Coronary artery (tissue), 2 donors: ENCODE measurements at regions not wholly inside any gene's neighbourhood (a gene's known extent, or its start where the extent isn't known, plus 50 kb on each side); places are given as distances from the start of the nearest gene placed in this dataset.
"Not testable (repeated sequence)": the region's sequence is repeated elsewhere in the genome, so short reads cannot be mapped to it uniquely, and the experiment has no call there.

Experiments
- DNase-seq: peaks from one replicate; pipeline ENCODE4 v3.0.0-alpha.2; 2017; ENCODE audit warnings: low spot score
- H3K27ac ChIP-seq, 2 donors: fragments of 200-600 bp; sonication (generic); one replicate each; pipeline ENCODE4 v1.5.1; 2016 to 2019
- H3K4me3 ChIP-seq: fragments of 200-600 bp; sonication (generic); 2 replicates; pipeline ENCODE4 v1.5.1; 2016; ENCODE audit warnings: mild to moderate bottlenecking, moderate library complexity
- TF ChIP-seq, protein P1 (sequence below): fragments of 200-600 bp; sonication (generic); IDR thresholded peaks from one replicate; pipeline ENCODE4 v1.5.1; 2019; ENCODE audit warnings: antibody characterized with exemption

DNA sequence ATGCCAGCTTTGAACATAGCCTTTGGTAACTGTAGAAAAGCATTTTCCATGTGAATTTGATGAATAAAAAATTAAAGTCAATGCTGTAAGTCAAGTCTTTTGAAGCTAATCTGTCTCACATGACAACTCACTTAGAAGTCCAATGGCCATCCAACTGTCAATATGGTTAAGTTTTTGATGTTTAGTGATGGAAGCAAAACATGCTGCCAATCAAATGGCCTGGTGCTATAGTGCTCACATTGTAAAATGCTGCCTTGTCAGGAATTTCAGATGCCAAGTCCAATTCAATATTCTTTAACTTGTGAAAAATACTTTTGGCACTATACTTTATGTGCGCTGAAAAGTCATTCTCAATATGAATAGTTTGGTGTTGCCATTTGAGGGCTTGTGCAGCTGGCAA is 1361.8 kb upstream of the ALCAM start:
- DNase-seq: no peak
- TF ChIP-seq, protein P1, sequence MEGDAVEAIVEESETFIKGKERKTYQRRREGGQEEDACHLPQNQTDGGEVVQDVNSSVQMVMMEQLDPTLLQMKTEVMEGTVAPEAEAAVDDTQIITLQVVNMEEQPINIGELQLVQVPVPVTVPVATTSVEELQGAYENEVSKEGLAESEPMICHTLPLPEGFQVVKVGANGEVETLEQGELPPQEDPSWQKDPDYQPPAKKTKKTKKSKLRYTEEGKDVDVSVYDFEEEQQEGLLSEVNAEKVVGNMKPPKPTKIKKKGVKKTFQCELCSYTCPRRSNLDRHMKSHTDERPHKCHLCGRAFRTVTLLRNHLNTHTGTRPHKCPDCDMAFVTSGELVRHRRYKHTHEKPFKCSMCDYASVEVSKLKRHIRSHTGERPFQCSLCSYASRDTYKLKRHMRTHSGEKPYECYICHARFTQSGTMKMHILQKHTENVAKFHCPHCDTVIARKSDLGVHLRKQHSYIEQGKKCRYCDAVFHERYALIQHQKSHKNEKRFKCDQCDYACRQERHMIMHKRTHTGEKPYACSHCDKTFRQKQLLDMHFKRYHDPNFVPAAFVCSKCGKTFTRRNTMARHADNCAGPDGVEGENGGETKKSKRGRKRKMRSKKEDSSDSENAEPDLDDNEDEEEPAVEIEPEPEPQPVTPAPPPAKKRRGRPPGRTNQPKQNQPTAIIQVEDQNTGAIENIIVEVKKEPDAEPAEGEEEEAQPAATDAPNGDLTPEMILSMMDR: no peak
- no peak overlapping the region for H3K27ac ChIP-seq
- no peak overlapping the region for H3K4me3 ChIP-seq

DNA sequence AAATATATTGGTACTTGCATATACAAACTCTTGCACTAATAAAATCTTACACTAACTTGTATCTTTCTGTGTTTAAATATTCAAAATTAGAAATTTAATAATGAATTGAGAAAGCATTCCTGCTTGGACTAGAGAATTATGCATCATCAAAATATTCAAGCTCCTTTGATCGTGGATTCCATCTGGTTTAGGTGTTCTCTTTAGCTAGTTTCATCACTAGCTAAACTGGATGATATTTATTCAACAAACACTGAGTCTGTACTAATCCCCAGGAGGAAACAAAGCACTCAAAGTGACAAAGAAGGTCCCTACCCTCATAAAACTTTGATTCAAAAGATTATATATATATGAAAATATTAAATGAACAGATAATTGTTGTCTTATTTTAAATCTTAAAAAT is 1360.9 kb upstream of the ALCAM start:
- TF ChIP-seq, protein P1: no peak
- H3K4me3 ChIP-seq: no peak overlapping the region
- H3K27ac ChIP-seq: no peak overlapping the region
- no peak for DNase-seq

DNA sequence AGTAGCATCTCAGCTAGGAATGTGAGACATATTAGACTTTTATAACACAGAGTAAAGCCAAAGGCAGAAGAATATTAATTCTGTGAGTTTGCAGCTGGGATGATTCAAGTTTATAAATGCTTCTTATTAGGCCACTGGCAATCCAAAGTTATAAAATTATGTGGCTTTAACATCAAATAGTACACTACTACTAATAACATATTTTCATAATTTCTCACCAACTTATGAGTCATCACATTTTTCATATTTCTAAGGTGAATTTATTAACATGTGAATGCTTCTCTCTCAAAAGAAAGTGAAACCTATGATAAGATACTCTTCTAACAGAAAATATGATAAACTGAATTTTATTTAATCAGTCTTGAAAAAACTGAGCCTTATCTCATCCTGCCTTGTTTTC is 1348.2 kb upstream of the ALCAM start:
- TF ChIP-seq, protein P1: no peak
- no peak for DNase-seq
- no peak overlapping the region for H3K27ac ChIP-seq
- no peak overlapping the region for H3K4me3 ChIP-seq

DNA sequence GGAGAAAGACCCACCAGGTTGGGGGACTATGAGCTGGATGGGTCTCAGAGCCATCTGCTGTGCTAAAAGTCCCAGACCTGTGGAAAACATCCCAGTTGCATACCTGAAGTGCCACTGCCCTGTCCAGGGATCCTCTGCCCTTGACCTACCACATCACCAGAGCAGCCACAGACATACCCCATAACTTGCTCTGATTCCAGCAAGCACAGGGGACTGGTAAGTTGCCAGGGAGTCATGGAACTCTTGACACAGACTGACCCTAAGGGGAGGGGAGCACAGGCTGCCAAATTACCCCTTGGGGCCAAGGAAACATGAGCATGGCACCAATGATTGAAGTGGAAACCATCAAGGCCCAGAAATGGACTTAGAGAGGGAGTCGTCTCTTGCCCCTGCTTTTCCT is 1335.1 kb upstream of the ALCAM start:
- Histone ChIP-seq H3K4me3 (no peak overlapping the region), H3K27ac (no peak overlapping the region)
- no peak for DNase-seq
- TF ChIP-seq, protein P1: no peak

DNA sequence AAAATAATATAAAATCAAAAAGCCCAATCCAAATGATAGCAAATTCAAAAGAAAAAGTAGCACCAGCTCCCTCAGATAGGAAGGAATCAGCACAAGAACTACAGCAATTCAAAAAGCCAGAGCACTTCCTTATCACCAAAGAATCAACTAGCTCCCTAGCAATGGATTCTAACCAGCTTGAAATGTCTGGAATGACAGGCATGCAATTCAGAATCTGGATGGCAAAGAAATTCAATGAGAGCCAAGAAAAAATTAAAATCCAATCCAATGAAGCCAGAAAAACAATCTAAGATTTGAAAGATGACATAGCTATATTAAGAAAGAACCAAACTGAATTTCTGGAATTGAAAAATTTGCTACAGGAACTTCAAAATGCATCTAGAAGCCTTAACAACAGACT is 1334.4 kb upstream of the ALCAM start:
- H3K27ac ChIP-seq: no peak overlapping the region
- DNase-seq: no peak
- TF ChIP-seq, protein P1: no peak
- H3K4me3 ChIP-seq: no peak overlapping the region

DNA sequence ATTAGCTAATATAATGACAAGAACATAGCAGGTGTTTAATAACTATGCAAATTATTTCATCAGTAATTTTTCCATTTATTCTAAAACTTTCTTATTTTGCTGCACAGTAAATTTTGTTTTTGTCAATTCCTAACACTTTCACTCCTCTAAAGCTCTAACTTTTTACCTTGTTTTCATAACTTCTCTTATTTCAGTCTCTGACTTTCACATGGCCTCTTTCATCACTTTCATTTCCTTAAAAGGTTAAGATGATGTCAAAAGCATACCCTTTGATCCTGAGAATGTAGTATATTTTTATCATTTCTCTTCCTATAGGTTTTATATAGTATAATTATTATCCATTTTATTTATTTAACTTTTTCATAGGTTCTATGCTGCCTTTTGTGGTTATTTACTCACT is 1325.8 kb upstream of the ALCAM start:
- DNase-seq: no peak
- TF ChIP-seq, protein P1: no peak
- Histone ChIP-seq H3K4me3 (no peak overlapping the region), H3K27ac (no peak overlapping the region)

DNA sequence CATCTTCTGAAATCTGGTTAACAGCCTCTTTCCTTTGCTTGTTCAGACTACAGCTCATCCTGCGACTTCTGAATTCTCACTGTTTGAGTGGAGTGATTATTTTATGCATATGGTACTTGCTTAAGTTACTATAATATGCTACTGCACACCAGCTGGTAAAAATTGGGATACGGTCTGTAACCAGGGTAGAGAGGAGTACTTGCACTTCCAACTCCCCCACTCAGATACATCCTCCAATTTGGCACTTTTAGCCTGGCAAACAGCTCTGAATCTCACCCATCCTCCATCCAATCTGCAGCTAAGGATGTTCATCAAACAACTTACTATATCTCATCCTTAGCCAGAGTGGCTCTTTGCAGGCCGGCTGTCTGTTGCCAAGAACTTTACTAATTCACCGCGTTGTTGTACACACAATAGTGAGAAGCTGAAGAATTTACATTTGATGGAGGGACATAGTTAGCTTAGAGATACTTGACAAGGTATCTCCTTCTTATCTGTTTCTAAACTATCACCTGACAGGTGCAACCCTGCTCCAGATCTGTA is 1323.6 kb upstream of the ALCAM start:
- H3K27ac ChIP-seq, DNase-seq, H3K4me3 ChIP-seq: not testable (repeated sequence)

DNA sequence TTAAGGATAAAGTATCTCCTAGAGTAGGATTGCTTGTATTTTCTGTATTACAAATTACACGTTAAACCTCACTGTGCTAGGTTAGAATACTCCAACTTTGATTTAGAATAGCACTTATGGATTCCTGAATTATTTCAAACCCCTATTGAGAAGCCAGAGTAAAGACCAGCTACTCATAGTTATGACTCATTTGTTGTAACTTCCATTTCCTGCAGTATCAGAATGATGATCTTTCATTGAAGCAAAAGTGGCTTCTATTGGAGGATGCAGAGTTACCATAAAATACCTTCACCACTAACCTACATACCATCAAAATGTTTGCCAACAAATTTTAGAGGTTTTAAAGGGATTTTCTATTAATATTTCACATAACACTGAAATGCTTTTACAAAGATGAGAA is 1322.7 kb upstream of the ALCAM start:
- TF ChIP-seq, protein P1: no peak
- no peak overlapping the region for H3K4me3 ChIP-seq
- no peak overlapping the region for H3K27ac ChIP-seq
- no peak for DNase-seq
